ENCODE measurements at regions not wholly inside any gene's neighbourhood (a gene's known extent, or its start where the extent isn't known, plus 50 kb on each side); places are given as distances from the start of the nearest gene placed in this dataset.

DNA sequence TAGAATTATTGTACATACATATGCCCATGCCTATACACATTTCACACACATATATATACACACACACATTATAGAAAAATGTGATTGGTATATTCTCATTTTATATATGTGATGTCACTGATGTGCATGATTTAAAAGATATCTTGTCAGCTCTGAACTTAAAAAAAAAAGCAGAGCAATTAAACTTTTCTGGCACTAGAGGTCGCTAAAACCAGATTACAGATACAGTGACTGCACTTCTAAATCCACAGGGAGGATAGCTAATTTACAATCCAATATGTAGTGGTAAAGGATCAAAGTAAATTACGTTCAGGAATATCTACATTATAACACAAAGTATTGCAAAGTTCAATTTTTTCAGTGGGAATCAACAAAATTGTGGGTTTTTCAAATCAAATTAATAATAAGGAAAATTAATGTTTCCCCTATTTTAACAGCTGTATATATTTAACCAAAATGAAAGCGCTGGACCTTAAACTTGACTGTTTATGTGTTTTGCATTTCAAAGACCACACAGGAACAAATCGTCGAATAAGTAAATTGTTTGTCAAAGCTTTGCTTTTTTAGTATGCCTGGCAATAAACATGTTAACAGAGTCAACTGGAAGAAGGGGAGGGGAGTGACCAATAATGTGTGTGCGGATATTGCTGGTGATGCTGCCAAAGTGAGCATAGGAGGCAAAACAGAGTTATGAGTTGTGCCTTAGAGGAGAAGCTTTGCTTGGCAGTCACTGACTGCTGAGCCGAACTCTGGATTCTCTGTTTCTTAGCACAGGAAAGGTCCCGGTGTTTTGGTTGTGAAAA lies 1201.4 kb upstream of the C9orf72 start:
- DNase-seq (ENCODE audit: low read depth in 4 of 4, low spot score in 3 of 4), result peak in 3 of 4 donors; percentile 8 to 33 (median 14)

DNA sequence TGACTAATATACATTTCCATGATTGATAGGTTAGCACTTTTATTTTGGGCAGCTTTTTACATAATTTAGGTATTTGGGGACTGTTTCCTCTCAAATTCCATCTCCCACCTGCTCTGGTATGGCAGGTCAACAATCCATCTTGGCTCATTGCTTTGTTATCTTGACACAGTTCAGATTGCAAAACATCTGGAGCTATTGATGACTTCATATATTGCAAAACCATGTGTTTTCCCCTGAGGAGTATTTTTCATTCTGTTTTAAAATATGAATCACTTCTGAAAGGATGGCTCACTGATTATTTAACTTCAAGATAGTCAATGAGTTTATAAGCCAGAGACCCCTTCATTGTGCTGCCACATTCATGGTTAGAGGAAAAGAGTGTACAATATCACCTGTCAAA lies 1206.0 kb upstream of the C9orf72 start:
- DNase-seq (ENCODE audit: low read depth in 4 of 4, low spot score in 3 of 4), result no peak

DNA sequence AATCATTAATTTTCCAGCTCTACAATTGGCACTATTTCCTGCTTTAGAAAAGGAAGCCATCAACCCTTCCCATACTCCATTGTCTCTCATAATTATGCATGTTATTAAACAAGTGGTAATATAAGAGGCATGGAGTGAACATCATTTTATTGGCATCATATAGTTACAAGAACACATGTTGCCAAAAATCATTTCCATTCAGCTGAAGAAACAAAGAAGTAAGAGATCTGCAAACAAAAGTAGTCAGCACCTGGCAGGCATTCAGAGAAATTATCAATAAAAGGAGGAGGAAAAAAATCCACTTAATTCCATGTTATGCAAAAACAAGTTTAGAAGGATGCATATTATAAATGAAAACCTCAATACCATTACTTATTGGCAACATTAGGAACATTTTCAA lies 1208.2 kb upstream of the C9orf72 start:
- DNase-seq (ENCODE audit: low read depth in 4 of 4, low spot score in 3 of 4), result no peak

DNA sequence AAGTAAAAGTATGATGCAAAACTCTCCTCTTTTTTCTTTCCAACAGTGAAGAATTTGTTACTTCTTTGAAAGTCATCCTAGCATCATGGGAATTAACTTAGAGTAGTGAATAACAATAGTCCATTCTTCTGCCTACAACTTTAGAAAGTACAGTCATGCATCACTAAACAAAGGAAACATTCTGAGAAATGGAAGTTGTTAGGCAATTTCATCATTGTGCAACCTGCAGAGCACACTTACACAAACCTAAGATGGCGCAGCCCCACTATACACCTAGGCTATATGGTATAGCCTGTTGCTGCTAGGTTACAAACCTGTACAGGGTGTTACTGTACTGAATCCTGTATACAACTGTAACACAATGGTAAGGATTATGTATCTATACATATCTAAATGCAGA lies 1209.3 kb upstream of the C9orf72 start:
- no peak for DNase-seq (ENCODE audit: low read depth in 4 of 4, low spot score in 3 of 4)

DNA sequence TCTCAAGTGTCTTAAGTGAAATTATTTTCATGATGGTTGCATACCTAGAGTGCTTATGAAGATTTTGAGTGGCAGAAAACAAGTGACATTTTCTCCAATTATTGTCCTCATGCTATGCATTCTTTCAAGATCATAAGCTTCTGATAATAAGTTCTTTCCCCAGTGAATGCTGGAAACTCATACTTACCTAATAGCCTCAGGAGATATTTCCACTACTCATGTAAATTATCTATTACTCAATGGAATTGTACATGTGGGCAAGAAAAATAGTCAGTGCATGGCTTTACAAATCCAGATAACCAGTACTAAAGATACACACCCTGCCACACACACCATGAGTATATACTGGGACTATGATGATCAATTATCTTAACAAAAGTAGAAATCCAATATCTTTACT lies 1219.4 kb upstream of the C9orf72 start:
- no peak for DNase-seq (ENCODE audit: low read depth in 4 of 4, low spot score in 3 of 4)

DNA sequence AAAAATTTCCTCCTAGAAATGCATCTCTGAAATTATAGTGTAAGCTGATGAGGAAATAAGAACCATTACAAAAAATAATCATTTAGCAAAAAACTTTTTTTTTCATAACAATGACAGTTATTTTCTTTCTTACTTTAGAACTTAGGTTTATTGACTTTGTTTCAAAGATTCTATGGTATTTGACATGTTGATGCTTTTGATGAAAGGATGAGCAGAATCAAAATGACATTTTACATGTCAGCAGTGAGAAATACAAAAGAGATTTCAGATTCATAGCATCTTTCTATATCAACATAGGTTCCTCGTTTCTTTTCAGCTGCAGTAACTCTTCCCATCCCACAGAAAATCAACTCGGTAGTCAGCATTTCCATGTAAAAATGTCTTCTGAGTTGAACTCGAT lies 1226.6 kb upstream of the C9orf72 start:
- no peak for DNase-seq (ENCODE audit: low read depth in 4 of 4, low spot score in 3 of 4)

DNA sequence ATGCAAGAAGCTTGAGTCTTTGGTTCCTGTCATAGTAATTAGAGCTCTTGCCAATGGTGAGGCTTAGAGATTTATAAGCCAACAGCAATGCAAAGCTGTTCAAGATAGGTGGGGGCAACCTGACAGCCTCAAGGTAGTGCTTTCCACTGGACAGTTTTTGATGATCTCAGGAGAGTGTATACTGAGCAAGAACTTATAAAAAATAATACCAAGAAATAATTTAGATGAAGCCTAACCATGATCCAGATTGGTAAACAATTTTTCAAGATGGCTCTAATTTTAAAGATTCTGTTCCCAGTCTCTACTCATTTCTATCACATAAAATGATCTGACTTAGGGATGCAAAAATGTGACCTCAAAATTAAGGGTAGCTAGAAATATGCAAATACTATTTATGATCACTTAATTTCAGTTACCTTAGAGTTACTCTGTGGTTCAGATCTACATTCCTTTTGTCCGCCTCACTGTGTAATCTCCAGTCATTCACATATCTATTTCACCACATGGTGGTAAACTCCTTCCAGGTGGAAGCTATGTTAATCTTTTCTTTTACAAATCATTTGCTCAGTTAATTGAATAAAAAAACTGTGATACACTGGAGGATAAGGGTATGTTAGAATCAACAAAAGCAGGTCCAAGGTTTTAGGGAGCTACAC lies 1228.0 kb upstream of the C9orf72 start:
- no peak for DNase-seq (ENCODE audit: low read depth in 4 of 4, low spot score in 3 of 4)

DNA sequence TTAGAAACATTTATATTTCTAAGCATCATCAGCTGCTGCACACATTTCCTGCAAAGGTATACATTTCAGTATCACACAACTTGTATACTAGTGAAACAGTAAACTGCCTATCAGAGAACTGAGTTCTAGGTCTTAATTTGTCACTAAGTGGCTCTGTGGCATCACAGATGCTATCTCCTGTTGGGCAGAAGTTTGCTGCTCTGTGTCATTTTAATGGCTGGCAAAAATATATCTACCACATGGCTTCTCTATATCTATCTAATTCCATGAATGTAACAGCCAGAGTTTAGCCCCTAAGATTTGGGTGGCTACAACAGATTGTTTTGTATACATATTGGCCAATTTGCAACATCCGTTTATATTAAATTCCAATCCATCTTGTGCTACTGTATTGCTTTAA lies 1231.9 kb upstream of the C9orf72 start:
- no peak for DNase-seq (ENCODE audit: low read depth in 4 of 4, low spot score in 3 of 4)

DNA sequence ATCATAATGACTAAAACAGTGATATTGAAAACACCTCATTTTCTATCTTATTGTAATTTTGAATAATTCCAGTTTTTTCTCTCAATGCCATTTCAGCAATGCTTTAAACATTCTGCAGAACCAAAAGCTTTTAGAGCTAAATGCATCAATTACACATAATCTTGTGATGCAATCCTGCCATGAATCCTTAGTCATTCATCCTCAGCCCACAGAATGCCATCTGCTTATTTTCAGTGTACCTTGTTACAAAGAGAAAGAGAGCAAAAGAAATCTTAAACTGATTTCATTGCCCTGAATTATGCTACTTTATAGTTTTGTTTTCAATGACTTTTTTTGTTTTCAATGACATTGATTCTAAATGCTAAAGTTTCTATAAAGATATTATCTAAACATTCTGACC lies 1234.8 kb upstream of the C9orf72 start:
- DNase-seq (ENCODE audit: low read depth in 4 of 4, low spot score in 3 of 4), result no peak

DNA sequence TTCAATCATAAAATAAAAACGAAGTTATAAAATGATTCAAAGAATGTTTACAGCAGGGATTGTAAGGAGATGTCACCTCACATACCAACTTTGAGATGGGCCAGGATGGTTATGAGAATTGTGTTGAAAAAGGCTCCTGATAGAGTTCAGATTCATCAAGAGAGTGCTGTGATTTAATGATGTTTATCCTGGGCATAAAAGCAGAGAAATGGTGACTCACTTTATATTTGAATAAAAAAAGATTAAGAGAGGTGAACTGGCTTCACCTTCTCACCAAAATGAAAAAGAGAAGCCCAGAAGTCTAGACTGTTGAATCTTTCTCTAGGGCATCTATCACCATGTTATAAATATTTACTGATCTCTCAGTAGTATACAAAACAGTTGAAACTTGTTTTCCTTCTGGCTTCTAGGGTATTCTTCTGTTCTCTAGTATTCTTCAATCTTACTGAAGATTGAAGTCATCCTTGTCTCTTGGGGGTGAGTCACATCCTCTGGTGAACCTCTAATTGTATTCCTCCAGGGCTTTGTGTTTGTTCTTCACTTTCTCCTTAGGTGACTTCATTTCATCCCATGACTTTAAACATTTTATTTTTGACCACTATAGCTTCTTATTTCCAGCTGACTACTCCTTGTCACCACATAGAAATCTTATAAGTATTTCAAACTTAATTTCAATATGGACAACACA lies 1237.3 kb upstream of the C9orf72 start:
- no peak for DNase-seq (ENCODE audit: low read depth in 4 of 4, low spot score in 3 of 4)

DNA sequence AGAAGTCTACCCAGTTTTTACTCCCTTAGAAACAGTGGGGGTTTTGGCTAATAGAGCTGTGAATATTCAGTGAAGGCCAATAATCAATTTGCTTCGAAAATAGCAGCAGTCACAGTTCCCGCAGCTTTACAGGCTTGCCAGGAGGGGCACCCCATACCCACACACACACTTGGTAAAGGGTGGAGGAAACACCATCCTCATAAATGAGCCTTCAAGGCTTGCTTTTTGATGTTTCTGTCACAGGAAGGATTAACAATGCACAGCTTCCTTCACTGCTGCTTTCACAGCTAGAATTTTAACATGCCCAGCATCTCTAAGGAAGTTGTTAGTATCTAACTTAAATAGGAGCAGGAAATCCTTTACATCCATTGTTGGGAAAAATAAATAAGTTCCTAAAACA lies 1247.5 kb upstream of the C9orf72 start:
- no peak for DNase-seq (ENCODE audit: low read depth in 4 of 4, low spot score in 3 of 4)

DNA sequence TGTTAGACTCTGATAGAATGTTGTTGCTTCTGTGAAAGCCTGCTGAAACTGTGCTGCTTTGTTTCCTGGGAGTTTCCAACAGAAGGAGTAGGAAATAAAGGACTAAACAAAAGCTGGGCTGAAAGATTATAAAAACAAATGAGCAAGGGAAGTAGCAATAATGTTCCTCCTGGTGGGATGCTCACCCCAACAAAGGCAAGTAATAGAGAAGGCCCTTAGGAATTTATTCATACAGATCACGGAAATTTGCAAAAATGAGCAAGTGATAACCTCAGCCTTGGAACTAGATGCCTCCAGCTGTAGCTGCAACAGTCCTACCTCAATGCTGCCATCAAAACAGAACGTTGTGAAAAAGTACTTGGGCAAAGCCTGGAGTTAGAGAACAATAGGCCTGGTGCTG lies 1248.0 kb upstream of the C9orf72 start:
- DNase-seq (ENCODE audit: low read depth in 4 of 4, low spot score in 3 of 4), result no peak

DNA sequence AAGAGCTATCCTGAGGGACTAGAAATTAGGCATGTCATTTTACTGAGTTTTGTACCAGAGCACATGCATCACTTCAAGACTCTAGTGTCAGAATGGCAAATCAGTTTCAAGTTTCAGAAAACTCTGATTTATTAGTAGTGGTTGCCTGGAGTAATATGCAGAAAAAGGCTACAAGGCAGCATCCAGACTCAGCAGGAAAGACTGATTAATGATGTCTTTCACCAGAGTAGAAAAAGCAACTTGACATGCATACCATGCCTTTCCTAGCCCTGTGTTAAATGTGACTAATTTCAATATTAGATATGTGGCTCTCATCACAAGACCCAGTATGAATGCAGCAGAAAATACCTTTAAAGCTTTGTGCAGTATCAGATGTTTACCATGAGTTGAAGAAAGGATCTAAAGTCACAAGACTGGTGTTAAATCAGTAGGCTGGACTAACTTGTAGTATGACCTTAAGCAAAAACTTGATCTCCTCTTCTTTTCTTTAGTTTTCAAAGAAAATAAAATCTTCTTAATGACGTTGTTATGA lies 1251.2 kb upstream of the C9orf72 start:
- no peak for DNase-seq (ENCODE audit: low read depth in 4 of 4, low spot score in 3 of 4)

DNA sequence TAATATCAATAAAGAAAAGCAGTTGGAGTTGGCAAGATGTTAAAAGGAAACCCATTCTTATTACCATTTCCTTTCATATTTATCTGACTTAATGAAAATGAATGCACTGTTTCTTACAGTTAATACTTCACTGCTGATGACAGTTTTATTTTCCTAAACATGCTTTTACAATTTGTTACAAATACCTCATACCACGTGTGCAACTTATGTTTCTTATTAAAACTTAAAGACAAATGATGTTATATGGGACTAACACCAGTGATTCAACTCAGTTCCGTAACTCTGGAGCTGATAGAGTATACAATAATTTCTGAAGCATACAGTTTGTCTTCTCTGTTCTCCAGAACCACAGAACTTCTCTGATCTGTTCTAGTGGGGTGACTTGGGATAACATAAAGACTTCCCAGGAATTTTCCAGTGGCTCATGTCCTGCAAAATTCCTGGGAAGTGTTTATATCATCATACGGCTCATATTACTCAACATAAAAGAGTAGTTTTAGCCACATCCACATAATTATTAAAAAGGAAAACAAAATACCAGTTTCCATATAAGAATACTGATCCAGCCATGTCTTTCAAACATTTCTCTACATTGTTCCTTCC lies 1259.0 kb upstream of the C9orf72 start:
- DNase-seq (ENCODE audit: low read depth in 4 of 4, low spot score in 3 of 4), result no peak

DNA sequence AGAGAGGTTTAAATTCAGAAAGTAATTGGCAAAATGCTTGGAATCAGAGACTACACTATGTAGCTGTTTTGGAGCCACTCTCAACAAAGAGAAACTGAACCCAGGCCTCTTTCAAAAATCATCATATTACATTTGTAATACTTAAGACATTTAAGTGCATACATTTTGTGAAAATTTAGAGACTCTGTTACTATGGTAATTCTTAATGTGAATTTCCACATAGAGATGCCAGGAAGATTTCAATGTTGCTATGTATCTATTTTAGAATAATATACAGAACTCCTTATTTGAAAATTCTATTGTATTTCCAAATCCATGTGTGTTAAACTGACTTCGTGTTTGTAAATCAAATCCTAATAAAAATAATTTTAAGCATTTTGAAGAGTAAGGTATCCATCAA lies 1260.9 kb upstream of the C9orf72 start:
- DNase-seq (ENCODE audit: low read depth in 4 of 4, low spot score in 3 of 4), result no peak

DNA sequence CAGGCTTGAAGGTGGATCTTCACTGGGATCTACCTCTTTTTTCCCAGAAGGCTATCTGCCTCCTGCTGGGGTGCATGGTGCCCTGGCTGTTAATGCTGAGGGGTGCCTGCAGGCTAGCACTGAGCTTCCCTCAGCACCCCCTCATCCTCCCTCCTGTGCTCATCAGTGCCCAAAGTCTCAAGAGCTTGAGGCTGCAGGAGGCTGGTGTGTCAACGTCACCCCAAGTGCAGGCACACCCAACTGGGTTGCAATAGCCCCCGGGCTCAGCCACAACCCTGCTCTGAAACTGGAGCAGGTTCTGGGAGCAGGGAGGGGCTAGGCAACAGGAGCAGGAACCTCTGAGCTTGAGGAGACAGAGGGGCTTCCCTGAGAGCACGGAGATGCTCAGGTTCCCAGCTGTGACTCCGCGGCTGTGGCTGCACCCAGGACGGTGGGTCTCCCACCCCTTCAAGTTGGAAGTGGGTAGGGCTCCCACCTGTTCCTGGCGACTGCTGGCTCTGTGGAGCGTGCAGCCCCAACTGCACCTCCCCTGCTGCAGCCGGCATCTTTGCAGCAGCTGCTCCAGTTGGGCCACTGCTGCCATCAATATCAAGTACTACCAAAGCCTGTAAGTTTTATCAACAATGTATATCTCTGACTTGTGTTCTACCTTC lies 1266.6 kb upstream of the C9orf72 start:
- DNase-seq (ENCODE audit: low read depth in 4 of 4, low spot score in 3 of 4), result no peak

DNA sequence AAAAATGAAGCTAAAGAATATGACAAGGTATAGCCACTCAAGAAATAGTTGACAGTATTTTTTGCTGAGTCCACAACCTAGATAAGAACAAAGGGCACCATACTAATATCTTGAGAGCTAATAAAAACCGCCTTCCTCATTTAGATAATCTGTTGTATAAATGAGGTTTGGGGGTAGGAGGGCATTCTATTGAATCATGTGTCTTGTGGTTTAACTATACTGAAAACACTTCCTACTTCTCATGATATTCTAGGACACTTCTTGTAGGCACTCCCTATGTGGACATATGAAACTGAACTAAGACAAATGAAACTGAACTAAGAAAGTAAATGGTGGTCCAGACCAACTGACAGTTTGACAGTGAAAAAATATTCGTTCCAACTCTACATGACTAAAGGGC lies 1268.5 kb upstream of the C9orf72 start:
- no peak for DNase-seq (ENCODE audit: low read depth in 4 of 4, low spot score in 3 of 4)

DNA sequence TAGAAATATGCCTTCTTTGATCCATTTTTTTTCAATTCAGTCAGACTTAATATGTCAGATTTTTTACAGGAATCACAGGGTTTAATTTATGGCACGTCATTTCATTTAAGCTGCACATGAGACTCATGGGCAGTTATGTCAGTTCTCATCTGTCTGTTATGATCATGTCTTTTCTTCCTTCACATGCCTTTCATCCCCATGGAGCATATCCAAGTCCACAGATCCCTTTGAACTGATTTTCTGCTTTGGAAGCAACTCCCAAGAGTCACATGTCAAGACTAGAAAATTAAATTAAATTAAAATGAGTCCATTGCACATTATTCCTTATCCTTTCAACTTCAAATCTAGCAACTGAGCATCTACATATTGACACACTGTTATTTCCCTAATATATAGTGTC lies 1274.0 kb upstream of the C9orf72 start:
- no peak for DNase-seq (ENCODE audit: low read depth in 4 of 4, low spot score in 3 of 4)

DNA sequence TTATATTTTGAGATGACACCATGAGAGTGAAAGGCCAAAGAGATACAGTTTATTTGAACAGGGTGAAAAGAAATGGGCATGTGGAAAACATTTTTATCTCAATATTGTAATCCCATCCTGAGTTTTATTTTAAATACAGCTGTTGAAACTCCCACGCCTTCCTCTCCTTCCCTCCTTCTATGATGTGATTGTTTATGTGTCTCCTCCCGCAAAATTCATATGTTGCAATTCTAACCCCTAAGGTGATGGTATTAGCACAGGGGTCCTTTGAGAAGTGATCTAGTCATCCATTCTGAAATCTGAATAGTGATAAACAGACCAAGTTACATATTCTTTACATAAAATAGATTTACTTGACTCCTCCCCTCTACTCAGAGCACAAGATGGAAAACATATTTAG lies 1275.4 kb upstream of the C9orf72 start:
- no peak for DNase-seq (ENCODE audit: low read depth in 4 of 4, low spot score in 3 of 4)

DNA sequence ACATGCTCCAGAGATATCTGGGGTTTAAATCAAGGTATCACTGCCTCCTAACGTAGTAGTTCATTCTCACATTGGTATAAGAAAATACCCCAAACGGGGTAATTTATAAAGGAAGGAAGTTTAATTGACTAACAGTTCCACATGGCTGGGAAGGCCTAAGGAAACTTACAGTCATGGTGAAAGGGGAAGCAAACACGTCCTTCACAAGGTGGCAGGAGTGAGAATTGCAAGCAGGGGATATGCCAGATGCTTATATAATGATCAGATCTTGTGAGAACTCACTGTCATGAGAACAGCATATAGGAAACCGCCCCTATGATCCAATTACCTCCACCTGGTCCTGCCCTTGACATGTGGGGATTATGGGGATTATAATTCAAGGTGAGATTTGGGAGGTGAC lies 1280.2 kb upstream of the C9orf72 start:
- DNase-seq (ENCODE audit: low read depth in 4 of 4, low spot score in 3 of 4), result no peak

DNA sequence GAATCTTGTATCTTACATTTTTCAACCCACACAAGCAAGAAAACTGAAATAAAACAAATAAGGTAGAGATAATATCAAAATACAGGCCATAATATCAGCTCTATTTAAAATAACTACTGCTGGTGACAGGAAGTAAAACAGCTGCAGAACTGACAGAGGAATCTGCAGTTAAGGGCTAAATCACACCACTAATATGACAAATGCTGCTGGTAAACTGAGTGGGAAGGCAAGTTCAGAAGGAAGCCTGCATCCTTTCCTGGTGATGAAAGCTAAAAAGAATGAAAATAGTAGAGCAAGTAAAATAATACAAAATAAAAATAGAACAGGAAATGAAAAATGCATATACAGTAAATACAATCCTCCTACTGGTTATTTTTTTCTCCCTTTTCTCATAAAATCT lies 1293.7 kb upstream of the C9orf72 start:
- no peak for DNase-seq (ENCODE audit: low read depth in 4 of 4, low spot score in 3 of 4)

All from left renal pelvis (tissue), 4 donors.